ENCODE measurements at regions not wholly inside any gene's neighbourhood (a gene's known extent, or its start where the extent isn't known, plus 50 kb on each side); places are given as distances from the start of the nearest gene placed in this dataset.
"Not testable (repeated sequence)": the region's sequence is repeated elsewhere in the genome, so short reads cannot be mapped to it uniquely, and the experiment has no call there.

- no peak for DNase-seq (ENCODE audit: low read depth)
- TF ChIP-seq EZH2 (IDR thresholded peaks at IDR 0.05; ENCODE audit: insufficient read depth, low read length) (no peak), CTCF (IDR thresholded peaks at IDR 0.05; ENCODE audit: insufficient read depth, low read depth, low read length) (no peak)
- no peaks in the 10 kb centered on the region for H3K36me3 ChIP-seq (ENCODE audit: insufficient read depth, low read length)
- Mint-ChIP-seq H3K27ac (ENCODE audit: unreplicated experiment) (no peak overlapping the region), H3K27me3 (ENCODE audit: low read depth, unreplicated experiment) (no peaks in the 10 kb centered on the region), H3K4me1 (ENCODE audit: low read depth, unreplicated experiment) (no peaks in the 10 kb centered on the region), H3K4me3 (ENCODE audit: unreplicated experiment) (no peak overlapping the region), H3K36me3 (ENCODE audit: low read depth, unreplicated experiment) (no peaks in the 10 kb centered on the region), H3K9me3 (ENCODE audit: unreplicated experiment) (no peaks in the 10 kb centered on the region)
- no peak overlapping the region for H2AFZ ChIP-seq (ENCODE audit: low read depth, low read length)
- H3K27ac ChIP-seq (ENCODE audit: low read depth, low read length) = no peak overlapping the region
- H3K4me1 ChIP-seq (ENCODE audit: insufficient read depth, low read length) = no peaks in the 10 kb centered on the region
- no peak overlapping the region for H3K9ac ChIP-seq (ENCODE audit: low read length)
- H3K4me2 ChIP-seq (ENCODE audit: low read length) = no peak overlapping the region
- no peaks in the 10 kb centered on the region for H3K9me3 ChIP-seq (ENCODE audit: insufficient read depth, low read depth, low read length)
- no peak overlapping the region for H3K4me3 ChIP-seq (ENCODE audit: insufficient read depth, low read depth, low read length)
- H4K20me1 ChIP-seq (ENCODE audit: insufficient read depth, low read length) = no peaks in the 10 kb centered on the region
- no peaks in the 10 kb centered on the region for H3K79me2 ChIP-seq (ENCODE audit: insufficient read depth, low read length)
- no peak for FAIRE-seq
- no peaks in the 10 kb centered on the region for H3K27me3 ChIP-seq (ENCODE audit: insufficient read depth, low read length)
Measured at GRCh38 chrX:142637206-142637605, 388.5 kb upstream of the SPANXN4 start.

GRCh38 chrX:142616636-142617035, 409.1 kb upstream of the SPANXN4 start:
- no peak overlapping the region for H3K27ac ChIP-seq (ENCODE audit: low read depth, low read length)
- no peak overlapping the region for H2AFZ ChIP-seq (ENCODE audit: low read depth, low read length)
- H3K4me1 ChIP-seq (ENCODE audit: insufficient read depth, low read length) = no peaks in the 10 kb centered on the region
- no peaks in the 10 kb centered on the region for H4K20me1 ChIP-seq (ENCODE audit: insufficient read depth, low read length)
- no peak overlapping the region for H3K27ac Mint-ChIP-seq (ENCODE audit: unreplicated experiment)
- no peaks in the 10 kb centered on the region for H3K27me3 ChIP-seq (ENCODE audit: insufficient read depth, low read length)
- H3K36me3 ChIP-seq (ENCODE audit: insufficient read depth, low read length) = no peaks in the 10 kb centered on the region
- H3K4me3 ChIP-seq (ENCODE audit: insufficient read depth, low read depth, low read length) = no peak overlapping the region
- H3K9me3 Mint-ChIP-seq (ENCODE audit: unreplicated experiment) = no peaks in the 10 kb centered on the region
- no peaks in the 10 kb centered on the region for H3K36me3 Mint-ChIP-seq (ENCODE audit: low read depth, unreplicated experiment)
- TF ChIP-seq CTCF (IDR thresholded peaks at IDR 0.05; ENCODE audit: insufficient read depth, low read depth, low read length) = no peak
- no peak for TF ChIP-seq EZH2 (IDR thresholded peaks at IDR 0.05; ENCODE audit: insufficient read depth, low read length)
- H3K4me1 Mint-ChIP-seq (ENCODE audit: low read depth, unreplicated experiment) = peaks cover 18% of the 10 kb centered on the region
- H3K4me3 Mint-ChIP-seq (ENCODE audit: unreplicated experiment) = no peak overlapping the region
- H3K9me3 ChIP-seq (ENCODE audit: insufficient read depth, low read depth, low read length) = no peaks in the 10 kb centered on the region
- H3K27me3 Mint-ChIP-seq (ENCODE audit: low read depth, unreplicated experiment) = no peaks in the 10 kb centered on the region
- FAIRE-seq (no peak), DNase-seq (ENCODE audit: low read depth) (no peak)
- no peaks in the 10 kb centered on the region for H3K79me2 ChIP-seq (ENCODE audit: insufficient read depth, low read length)
- no peak overlapping the region for H3K4me2 ChIP-seq (ENCODE audit: low read length)
- no peak overlapping the region for H3K9ac ChIP-seq (ENCODE audit: low read length)

GRCh38 chrX:142613403-142613802, 408.3 kb upstream of the MAGEC2 start:
- H3K4me1 Mint-ChIP-seq (ENCODE audit: low read depth, unreplicated experiment) = peaks cover 18% of the 10 kb centered on the region
- H3K9me3 ChIP-seq (ENCODE audit: insufficient read depth, low read depth, low read length) = no peaks in the 10 kb centered on the region
- H3K4me1 ChIP-seq (ENCODE audit: insufficient read depth, low read length) = no peaks in the 10 kb centered on the region
- no peaks in the 10 kb centered on the region for H3K27me3 ChIP-seq (ENCODE audit: insufficient read depth, low read length)
- no peaks in the 10 kb centered on the region for H3K9me3 Mint-ChIP-seq (ENCODE audit: unreplicated experiment)
- H4K20me1 ChIP-seq (ENCODE audit: insufficient read depth, low read length) = no peaks in the 10 kb centered on the region
- H3K79me2 ChIP-seq (ENCODE audit: insufficient read depth, low read length) = no peaks in the 10 kb centered on the region
- no peaks in the 10 kb centered on the region for H3K36me3 ChIP-seq (ENCODE audit: insufficient read depth, low read length)
- no peaks in the 10 kb centered on the region for H3K27me3 Mint-ChIP-seq (ENCODE audit: low read depth, unreplicated experiment)
- H3K9ac ChIP-seq (ENCODE audit: low read length) = no peak overlapping the region
- no peaks in the 10 kb centered on the region for H3K36me3 Mint-ChIP-seq (ENCODE audit: low read depth, unreplicated experiment)
- H3K4me3 Mint-ChIP-seq (ENCODE audit: unreplicated experiment) = no peak overlapping the region
- no peak overlapping the region for H3K4me3 ChIP-seq (ENCODE audit: insufficient read depth, low read depth, low read length)
- H2AFZ ChIP-seq (ENCODE audit: low read depth, low read length) = no peak overlapping the region
- no peak for DNase-seq (ENCODE audit: low read depth)
- H3K27ac Mint-ChIP-seq (ENCODE audit: unreplicated experiment) = no peak overlapping the region
- TF ChIP-seq EZH2 (IDR thresholded peaks at IDR 0.05; ENCODE audit: insufficient read depth, low read length) (no peak), CTCF (IDR thresholded peaks at IDR 0.05; ENCODE audit: insufficient read depth, low read depth, low read length) (no peak)
- no peak overlapping the region for H3K27ac ChIP-seq (ENCODE audit: low read depth, low read length)
- FAIRE-seq = peak; percentile 76
- no peak overlapping the region for H3K4me2 ChIP-seq (ENCODE audit: low read length)

GRCh38 chrX:142606629-142607028, 401.5 kb upstream of the MAGEC2 start:
- H3K9me3 ChIP-seq (ENCODE audit: insufficient read depth, low read depth, low read length); H3K36me3 Mint-ChIP-seq (ENCODE audit: low read depth, unreplicated experiment); H3K27ac Mint-ChIP-seq (ENCODE audit: unreplicated experiment); H3K4me1 ChIP-seq (ENCODE audit: insufficient read depth, low read length); H3K79me2 ChIP-seq (ENCODE audit: insufficient read depth, low read length); H3K27me3 ChIP-seq (ENCODE audit: insufficient read depth, low read length); H3K4me2 ChIP-seq (ENCODE audit: low read length); H3K36me3 ChIP-seq (ENCODE audit: insufficient read depth, low read length); H3K27ac ChIP-seq (ENCODE audit: low read depth, low read length); H4K20me1 ChIP-seq (ENCODE audit: insufficient read depth, low read length); H3K4me3 Mint-ChIP-seq (ENCODE audit: unreplicated experiment); DNase-seq (ENCODE audit: low read depth); H2AFZ ChIP-seq (ENCODE audit: low read depth, low read length); H3K4me1 Mint-ChIP-seq (ENCODE audit: low read depth, unreplicated experiment); H3K9ac ChIP-seq (ENCODE audit: low read length); H3K9me3 Mint-ChIP-seq (ENCODE audit: unreplicated experiment); H3K4me3 ChIP-seq (ENCODE audit: insufficient read depth, low read depth, low read length); H3K27me3 Mint-ChIP-seq (ENCODE audit: low read depth, unreplicated experiment): not testable (repeated sequence)
- FAIRE-seq = peak; percentile 56

All from astrocyte (in vitro differentiated cells and primary cell).